K562 (cell line): ENCODE measurements at regions not wholly inside any gene's neighbourhood (a gene's known extent, or its start where the extent isn't known, plus 50 kb on each side); places are given as distances from the start of the nearest gene placed in this dataset.

Source experiments
- ATAC-seq: fragments of 200-7000 bp; cut with Tn5 transposase; 3 replicates; pipeline ENCODE4 v1.9.1; 2020; ENCODE audit warnings: moderate library complexity
- BruUV-seq: library from RNA; stranded (reverse); fragments of 400-500 nt; replicated peaks from 2 replicates; lab custom pipeline; 2021; lab: Mats Ljungman, UMichigan
- CTCF ChIA-PET: fragments of 300-600 bp; formaldehyde crosslinking; extraction: SDS; loops from one replicate; lab custom pipeline; 2021; ENCODE audit warnings: low intra/inter-chr PET ratio; lab: Yijun Ruan, JAX
- POLR2A ChIA-PET: fragments of 300-600, 350-650 bp; sonication (Branson Sonifier 250); formaldehyde crosslinking; extraction: SDS; loops from one replicate; lab custom pipeline; 2021; ENCODE audit warnings: antibody characterized with exemption, inconsistent platforms; lab: Yijun Ruan, JAX
- DNase-seq, 4 experiments: peaks; one replicate each; pipeline versions ENCODE4 v3.0.0 to v3.0.0-alpha.2; 2011 to 2018; ENCODE audit warnings: low spot score in 3 of 4, mixed read lengths in 3 of 4; ENCODE audit errors: extremely low read depth in 1 of 4
- FAIRE-seq: peaks from 2 replicates; lab custom pipeline; 2011; peaks lifted over from hg19 to GRCh38; lab: Jason Lieb, UNC
- H2AFZ ChIP-seq: 2 replicates; pipeline ENCODE4 v1.6.0; 2011; ENCODE audit warnings: low read depth, low read length, control low read depth, inconsistent platforms
- H3K27ac ChIP-seq: fragments of 200-600 bp; 3 replicates; pipeline ENCODE4 v1.8.0; 2011; ENCODE audit warnings: low read depth, mild to moderate bottlenecking, control low read depth, inconsistent platforms, low read length, moderate library complexity, mixed read lengths; ENCODE audit errors: extremely low read depth
- H3K27me3 ChIP-seq, 2 experiments: fragments of 300-600 bp in 1 of 2; 2 replicates in 1 of 2; 3 replicates in 1 of 2; pipeline versions ENCODE4 v1.6.0 to v1.8.0; 2011; ENCODE audit warnings: inconsistent platforms in 2 of 2, low read length in 2 of 2, mild to moderate bottlenecking in 1 of 2, mixed read lengths in 1 of 2, moderate library complexity in 1 of 2; ENCODE audit not compliant: control insufficient read depth in 2 of 2, insufficient read depth in 2 of 2
- H3K36me3 ChIP-seq: fragments of 300-600 bp; 3 replicates; pipeline ENCODE4 v1.8.0; 2011; ENCODE audit warnings: mild to moderate bottlenecking, low read length, inconsistent platforms; ENCODE audit not compliant: control insufficient read depth, insufficient read depth
- H3K4me1 ChIP-seq, 2 experiments: fragments of 200-600 bp in 1 of 2; replicated peaks in 1 of 2; 2 replicates in 1 of 2; 3 replicates in 1 of 2; pipeline versions ENCODE4 v1.5.1 to v1.8.0; 2011; ENCODE audit warnings: inconsistent platforms in 2 of 2, low read length in 2 of 2, mild to moderate bottlenecking in 1 of 2, mixed read lengths in 1 of 2, moderate library complexity in 1 of 2; ENCODE audit not compliant: control insufficient read depth in 2 of 2, insufficient read depth in 2 of 2
- H3K4me2 ChIP-seq: 2 replicates; pipeline ENCODE4 v1.6.1; 2011; ENCODE audit warnings: low read length, control low read depth, inconsistent platforms, mixed read lengths; ENCODE audit not compliant: insufficient read depth
- H3K4me3 ChIP-seq: fragments of 200-600 bp; sonication (generic), shearing (Covaris generic); 2 replicates; pipeline ENCODE4 v1.5.1; 2016; ENCODE audit warnings: control low read depth, inconsistent platforms
- H3K79me2 ChIP-seq: fragments of 200-600 bp; 3 replicates; pipeline ENCODE4 v1.8.0; 2011; ENCODE audit warnings: low read length, inconsistent platforms; ENCODE audit not compliant: control insufficient read depth, insufficient read depth
- H3K9ac ChIP-seq, 2 experiments: 2 replicates each; pipeline versions ENCODE4 v1.6.0 to v1.6.1; 2011; ENCODE audit warnings: low read depth in 2 of 2, low read length in 2 of 2, control low read depth in 1 of 2, inconsistent platforms in 1 of 2, mild to moderate bottlenecking in 1 of 2, mixed read lengths in 1 of 2; ENCODE audit not compliant: insufficient read depth in 1 of 2
- H3K9me1 ChIP-seq: one replicate; pipeline ENCODE4 v1.6.0; 2011; ENCODE audit warnings: inconsistent platforms, mild to moderate bottlenecking, low read length, moderate library complexity; ENCODE audit not compliant: control insufficient read depth, insufficient read depth
- H3K9me3 ChIP-seq: replicated peaks from 2 replicates; pipeline ENCODE4 v1.5.1; 2011; ENCODE audit warnings: low read depth, low read length, inconsistent platforms; ENCODE audit not compliant: control insufficient read depth, insufficient read depth
- H4K20me1 ChIP-seq: replicated peaks from 2 replicates; pipeline ENCODE4 v1.6.1; 2011; ENCODE audit warnings: low read length, inconsistent platforms, mixed read lengths; ENCODE audit not compliant: control insufficient read depth, insufficient read depth
- ARID3A ChIP-seq: IDR thresholded peaks from 2 replicates; pipeline ENCODE4 v1.6.1; 2012; ENCODE audit warnings: low read depth, low read length, improper control_type of control experiment, borderline replicate concordance
- CBFB ChIP-seq: sonication (generic); formaldehyde crosslinking; IDR thresholded peaks from 2 replicates; pipeline ENCODE4 v1.4.0; 2020; ENCODE audit warnings: mild to moderate bottlenecking, missing genetic modification reagents
- CCAR2 ChIP-seq: fragments of 200-400 bp; formaldehyde crosslinking; IDR thresholded peaks from 2 replicates; pipeline ENCODE4 v1.6.1; 2017; ENCODE audit warnings: mild to moderate bottlenecking, low read depth, low read length
- CGGBP1 ChIP-seq: fragments of 250-450 bp; sonication (Bioruptor Pico); IDR thresholded peaks from 2 replicates; pipeline ENCODE4 v1.9.0; 2021; ENCODE audit warnings: mild to moderate bottlenecking
- FIP1L1 ChIP-seq: fragments of 200-400 bp; formaldehyde crosslinking; IDR thresholded peaks from 2 replicates; pipeline ENCODE4 v1.6.1; 2018; ENCODE audit warnings: mild to moderate bottlenecking, low read depth, low read length; ENCODE audit not compliant: poor library complexity, severe bottlenecking
- ILF3 ChIP-seq: fragments of 450-650 bp; IDR thresholded peaks from 2 replicates; pipeline ENCODE4 v1.6.1; 2018; ENCODE audit warnings: antibody characterized with exemption, mild to moderate bottlenecking, moderate library complexity, borderline replicate concordance
- MED1 ChIP-seq: sonication (generic); formaldehyde crosslinking; IDR thresholded peaks from 2 replicates; pipeline ENCODE4 v1.8.1; 2023; ENCODE audit warnings: missing genetic modification reagents, borderline replicate concordance
- NR2C1 ChIP-seq, 2 experiments: fragments of 450-650 bp; IDR thresholded peaks; 2 replicates each; pipeline ENCODE4 v1.6.1; 2017; ENCODE audit warnings: mild to moderate bottlenecking in 2 of 2, antibody characterized with exemption in 1 of 2, inconsistent platforms in 1 of 2, missing compliant biosample characterization in 1 of 2, missing genetic modification characterization in 1 of 2
- PHF8 ChIP-seq: fragments of 200-600 bp; sonication (generic); IDR thresholded peaks from 2 replicates; pipeline ENCODE4 v1.6.1; 2012; ENCODE audit warnings: mixed run types, mild to moderate bottlenecking, inconsistent platforms, low read length, moderate library complexity, borderline replicate concordance
- SLC30A9 ChIP-seq: fragments of 250-450 bp; sonication (Bioruptor Pico); IDR thresholded peaks from 2 replicates; pipeline ENCODE4 v1.8.0; 2022; ENCODE audit warnings: mild to moderate bottlenecking, moderate library complexity
- XRCC5 ChIP-seq: fragments of 200-400 bp; formaldehyde crosslinking; IDR thresholded peaks from 2 replicates; pipeline ENCODE4 v1.6.1; 2017; ENCODE audit warnings: low read depth, mild to moderate bottlenecking, low read length
- ZNF696 ChIP-seq: fragments of 250-450 bp; sonication (Bioruptor Pico); conservative IDR thresholded peaks from 2 replicates; pipeline ENCODE4 v1.4.0; 2020; ENCODE audit warnings: mild to moderate bottlenecking, moderate library complexity
- WGBS: fragments of 100-300 bp; shearing (Covaris generic); methylation state at CpG from one replicate; pipeline ENCODE4 v1.1.6; 2016; ENCODE audit warnings: low coverage, mixed read lengths; ENCODE audit not compliant: insufficient coverage; ENCODE audit errors: missing lambda C conversion rate; 5-methylcytosine and 5-hydroxymethylcytosine counted together
- in situ Hi-C: fragments of 300-500 bp; cut with MboI; formaldehyde crosslinking; loops from 4 replicates; pipeline ENCODE4 v1.15.0; 2018; ENCODE audit warnings: inconsistent platforms, mixed read lengths
- intact Hi-C: fragments of 100-400 bp; cut with micrococcal nuclease; formaldehyde crosslinking; loops from 2 replicates; pipeline ENCODE4 v1.14.2; 2022
- TF ChIP-seq, protein P1 (sequence below): conservative IDR thresholded peaks from 2 replicates; pipeline ENCODE4 v1.6.1; 2011; ENCODE audit warnings: low read depth, mild to moderate bottlenecking, low read length; ENCODE audit not compliant: control insufficient read depth

GRCh38 chr2:224158061-224158460 is 119.0 kb upstream of the SERPINE2 start:
- ATAC-seq (no peak), DNase-seq (no peak), FAIRE-seq (no peak)
- no peaks in the 10 kb centered on the region for H3K4me1 ChIP-seq
- no peaks in the 10 kb centered on the region for H4K20me1 ChIP-seq
- ChIA-PET POLR2A (no interaction called here), CTCF (no interaction called here)
- H2AFZ ChIP-seq: no peak overlapping the region
- no peak overlapping the region for H3K4me3 ChIP-seq
- intact Hi-C loops: no loop called here
- no peak overlapping the region for H3K27ac ChIP-seq
- no peaks in the 10 kb centered on the region for H3K79me2 ChIP-seq
- no peaks in the 10 kb centered on the region for H3K9me1 ChIP-seq
- no peaks in the 10 kb centered on the region for H3K36me3 ChIP-seq
- no peaks in the 10 kb centered on the region for H3K27me3 ChIP-seq
- 3% methylated on average over 4 of the region's 4 CpGs for WGBS
- no peaks in the 10 kb centered on the region for H3K9me3 ChIP-seq
- TF ChIP-seq NR2C1 (IDR thresholded peaks at IDR 0.05) (no peak), NR2C1 (tag; IDR thresholded peaks at IDR 0.05) (no peak), ARID3A (no peak), CCAR2 (no peak), ILF3 (no peak), MED1 (CRISPR knock-in tag) (no peak), CBFB (CRISPR knock-in tag) (no peak), XRCC5 (no peak), FIP1L1 (no peak), CGGBP1 (CRISPR knock-in tag) (no peak), PHF8 (no peak), ZNF696 (no peak), SLC30A9 (no peak)
- TF ChIP-seq, protein P1, sequence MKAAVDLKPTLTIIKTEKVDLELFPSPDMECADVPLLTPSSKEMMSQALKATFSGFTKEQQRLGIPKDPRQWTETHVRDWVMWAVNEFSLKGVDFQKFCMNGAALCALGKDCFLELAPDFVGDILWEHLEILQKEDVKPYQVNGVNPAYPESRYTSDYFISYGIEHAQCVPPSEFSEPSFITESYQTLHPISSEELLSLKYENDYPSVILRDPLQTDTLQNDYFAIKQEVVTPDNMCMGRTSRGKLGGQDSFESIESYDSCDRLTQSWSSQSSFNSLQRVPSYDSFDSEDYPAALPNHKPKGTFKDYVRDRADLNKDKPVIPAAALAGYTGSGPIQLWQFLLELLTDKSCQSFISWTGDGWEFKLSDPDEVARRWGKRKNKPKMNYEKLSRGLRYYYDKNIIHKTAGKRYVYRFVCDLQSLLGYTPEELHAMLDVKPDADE: no peak
- H3K4me2 ChIP-seq: no peak overlapping the region
- in situ Hi-C loops: no loop called here
- no TSS peak for BruUV-seq
- no peak overlapping the region for H3K9ac ChIP-seq
